ENCODE measurements at regions not wholly inside any gene's neighbourhood (a gene's known extent, or its start where the extent isn't known, plus 50 kb on each side); places are given as distances from the start of the nearest gene placed in this dataset.
"Not testable (repeated sequence)": the region's sequence is repeated elsewhere in the genome, so short reads cannot be mapped to it uniquely, and the experiment has no call there.

DNA sequence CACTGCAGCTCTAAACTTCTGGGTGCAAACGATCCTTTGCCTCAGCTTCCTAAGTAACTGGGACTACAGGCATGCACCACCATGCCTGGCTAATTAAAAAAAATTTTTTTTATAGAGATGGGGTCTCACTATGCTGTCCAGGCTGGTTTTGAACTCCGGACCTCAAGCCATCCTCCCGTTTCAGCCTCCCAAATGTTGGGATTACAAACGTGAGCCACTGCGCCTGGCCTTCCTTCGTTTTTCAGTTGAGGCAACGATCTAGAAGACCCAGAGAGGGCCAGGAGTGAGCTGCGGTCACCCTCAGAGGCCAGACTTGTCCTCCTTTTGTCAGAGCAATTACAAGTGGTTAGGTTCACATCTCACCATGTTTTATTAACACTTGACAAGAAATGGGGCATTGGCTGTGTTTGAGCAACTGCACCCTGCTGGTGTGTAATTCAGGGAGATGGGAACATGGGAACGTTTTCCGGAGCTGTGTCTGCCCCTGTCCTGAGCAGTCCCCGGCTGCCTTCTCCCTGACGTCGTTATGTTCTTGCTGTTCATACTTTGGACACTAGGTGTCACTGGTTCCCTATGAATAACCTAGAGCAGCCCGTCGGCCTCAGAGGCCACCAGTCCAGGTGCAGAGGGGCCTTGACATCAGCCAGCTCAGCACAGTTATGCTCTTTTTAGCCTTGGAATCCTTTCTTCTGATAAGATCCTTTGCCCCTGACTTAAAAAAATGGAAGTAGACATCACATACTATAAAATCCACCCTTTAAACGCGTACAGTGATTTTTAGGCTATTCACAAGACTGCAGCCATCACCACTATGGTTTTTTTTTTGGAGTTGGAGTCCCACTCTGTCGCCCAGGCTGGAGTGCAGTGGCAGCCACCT lies 375.0 kb downstream of the TYW1 start:
- no peak overlapping the region for H3K4me2 ChIP-seq (ENCODE audit: low read length)
- Mint-ChIP-seq H3K27me3 (ENCODE audit: low read depth, unreplicated experiment) (peaks cover 41% of the 10 kb centered on the region), H3K9me3 (ENCODE audit: unreplicated experiment) (peaks cover 13% of the 10 kb centered on the region), H3K27ac (ENCODE audit: unreplicated experiment) (no peak overlapping the region), H3K4me1 (ENCODE audit: low read depth, unreplicated experiment) (no peaks in the 10 kb centered on the region), H3K36me3 (ENCODE audit: low read depth, unreplicated experiment) (no peaks in the 10 kb centered on the region), H3K4me3 (ENCODE audit: unreplicated experiment) (no peak overlapping the region)
- no peaks in the 10 kb centered on the region for H3K27me3 ChIP-seq (ENCODE audit: insufficient read depth, low read length)
- H3K79me2 ChIP-seq (ENCODE audit: insufficient read depth, low read length): no peaks in the 10 kb centered on the region
- no peaks in the 10 kb centered on the region for H3K9me3 ChIP-seq (ENCODE audit: insufficient read depth, low read depth, low read length)
- H3K9ac ChIP-seq (ENCODE audit: low read length): no peak overlapping the region
- H3K36me3 ChIP-seq (ENCODE audit: insufficient read depth, low read length): no peaks in the 10 kb centered on the region
- no peaks in the 10 kb centered on the region for H3K4me1 ChIP-seq (ENCODE audit: insufficient read depth, low read length)
- DNase-seq (ENCODE audit: low read depth): peak; percentile 20
- no peaks in the 10 kb centered on the region for H4K20me1 ChIP-seq (ENCODE audit: insufficient read depth, low read length)
- H3K27ac ChIP-seq (ENCODE audit: low read depth, low read length): no peak overlapping the region
- H2AFZ ChIP-seq (ENCODE audit: low read depth, low read length): no peak overlapping the region
- H3K4me3 ChIP-seq (ENCODE audit: insufficient read depth, low read depth, low read length): no peak overlapping the region
- FAIRE-seq: peak; percentile 71
- TF ChIP-seq EZH2 (IDR thresholded peaks at IDR 0.05; ENCODE audit: insufficient read depth, low read length): no peak
- TF ChIP-seq, protein P1, sequence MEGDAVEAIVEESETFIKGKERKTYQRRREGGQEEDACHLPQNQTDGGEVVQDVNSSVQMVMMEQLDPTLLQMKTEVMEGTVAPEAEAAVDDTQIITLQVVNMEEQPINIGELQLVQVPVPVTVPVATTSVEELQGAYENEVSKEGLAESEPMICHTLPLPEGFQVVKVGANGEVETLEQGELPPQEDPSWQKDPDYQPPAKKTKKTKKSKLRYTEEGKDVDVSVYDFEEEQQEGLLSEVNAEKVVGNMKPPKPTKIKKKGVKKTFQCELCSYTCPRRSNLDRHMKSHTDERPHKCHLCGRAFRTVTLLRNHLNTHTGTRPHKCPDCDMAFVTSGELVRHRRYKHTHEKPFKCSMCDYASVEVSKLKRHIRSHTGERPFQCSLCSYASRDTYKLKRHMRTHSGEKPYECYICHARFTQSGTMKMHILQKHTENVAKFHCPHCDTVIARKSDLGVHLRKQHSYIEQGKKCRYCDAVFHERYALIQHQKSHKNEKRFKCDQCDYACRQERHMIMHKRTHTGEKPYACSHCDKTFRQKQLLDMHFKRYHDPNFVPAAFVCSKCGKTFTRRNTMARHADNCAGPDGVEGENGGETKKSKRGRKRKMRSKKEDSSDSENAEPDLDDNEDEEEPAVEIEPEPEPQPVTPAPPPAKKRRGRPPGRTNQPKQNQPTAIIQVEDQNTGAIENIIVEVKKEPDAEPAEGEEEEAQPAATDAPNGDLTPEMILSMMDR (IDR thresholded peaks at IDR 0.05; ENCODE audit: insufficient read depth, low read depth, low read length): peak; percentile 72

DNA sequence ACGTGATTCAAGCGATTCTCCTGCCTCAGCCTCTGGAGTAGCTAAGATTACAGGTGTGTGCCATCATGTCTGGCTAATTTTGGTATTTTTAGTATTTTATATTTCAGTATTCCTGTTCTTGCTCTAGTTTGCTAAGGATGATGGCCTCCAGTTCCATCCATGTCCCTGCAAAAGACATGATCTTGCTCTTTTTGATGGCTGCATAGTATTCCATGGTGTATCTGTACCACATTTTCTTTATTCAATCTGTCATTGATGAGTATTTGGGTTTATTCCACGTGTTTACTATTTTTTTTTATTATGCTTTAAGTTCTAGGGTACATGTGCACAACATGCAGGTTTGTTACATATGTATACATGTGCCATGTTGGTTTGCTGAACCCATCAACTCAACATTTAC lies 376.8 kb downstream of the TYW1 start:
- not testable (repeated sequence) for H3K9ac ChIP-seq (ENCODE audit: low read length); H3K4me3 ChIP-seq (ENCODE audit: insufficient read depth, low read depth, low read length); H3K36me3 ChIP-seq (ENCODE audit: insufficient read depth, low read length); H3K27ac ChIP-seq (ENCODE audit: low read depth, low read length); H3K4me1 Mint-ChIP-seq (ENCODE audit: low read depth, unreplicated experiment); H3K27me3 ChIP-seq (ENCODE audit: insufficient read depth, low read length); H4K20me1 ChIP-seq (ENCODE audit: insufficient read depth, low read length); H2AFZ ChIP-seq (ENCODE audit: low read depth, low read length); H3K4me1 ChIP-seq (ENCODE audit: insufficient read depth, low read length); H3K4me3 Mint-ChIP-seq (ENCODE audit: unreplicated experiment); FAIRE-seq; H3K79me2 ChIP-seq (ENCODE audit: insufficient read depth, low read length); H3K4me2 ChIP-seq (ENCODE audit: low read length); H3K9me3 ChIP-seq (ENCODE audit: insufficient read depth, low read depth, low read length); H3K9me3 Mint-ChIP-seq (ENCODE audit: unreplicated experiment); H3K27ac Mint-ChIP-seq (ENCODE audit: unreplicated experiment); DNase-seq (ENCODE audit: low read depth); H3K36me3 Mint-ChIP-seq (ENCODE audit: low read depth, unreplicated experiment)
- H3K27me3 Mint-ChIP-seq (ENCODE audit: low read depth, unreplicated experiment): peaks cover 29% of the 10 kb centered on the region

DNA sequence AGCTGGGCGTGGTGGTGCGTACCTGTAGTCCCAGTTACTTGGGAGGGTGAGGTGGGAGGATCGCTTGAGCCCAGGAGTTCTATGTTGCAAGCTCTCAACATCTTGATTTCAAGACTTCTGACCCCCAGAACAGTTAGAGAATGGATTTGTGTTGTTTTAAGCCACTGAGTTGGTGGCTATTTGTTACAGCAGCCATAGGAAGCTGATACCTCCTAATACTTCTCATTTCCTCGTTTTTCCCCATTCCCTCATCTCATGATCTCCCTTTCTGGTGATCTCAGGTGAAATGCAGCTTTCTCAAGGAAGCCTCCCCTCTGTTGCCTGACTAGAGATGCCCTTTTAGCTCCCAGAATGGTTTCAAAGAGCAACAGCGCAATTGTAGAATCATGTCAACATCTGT lies 378.8 kb downstream of the TYW1 start:
- no peaks in the 10 kb centered on the region for H3K4me1 Mint-ChIP-seq (ENCODE audit: low read depth, unreplicated experiment)
- Histone ChIP-seq H3K27ac (ENCODE audit: low read depth, low read length) (no peak overlapping the region), H3K4me3 (ENCODE audit: insufficient read depth, low read depth, low read length) (no peak overlapping the region), H3K9ac (ENCODE audit: low read length) (no peak overlapping the region), H4K20me1 (ENCODE audit: insufficient read depth, low read length) (no peaks in the 10 kb centered on the region), H3K4me1 (ENCODE audit: insufficient read depth, low read length) (no peaks in the 10 kb centered on the region), H3K36me3 (ENCODE audit: insufficient read depth, low read length) (no peaks in the 10 kb centered on the region), H3K9me3 (ENCODE audit: insufficient read depth, low read depth, low read length) (no peaks in the 10 kb centered on the region), H2AFZ (ENCODE audit: low read depth, low read length) (no peak overlapping the region), H3K27me3 (ENCODE audit: insufficient read depth, low read length) (no peaks in the 10 kb centered on the region), H3K4me2 (ENCODE audit: low read length) (no peak overlapping the region), H3K79me2 (ENCODE audit: insufficient read depth, low read length) (no peaks in the 10 kb centered on the region)
- H3K27ac Mint-ChIP-seq (ENCODE audit: unreplicated experiment): no peak overlapping the region
- TF ChIP-seq, protein P1 (IDR thresholded peaks at IDR 0.05; ENCODE audit: insufficient read depth, low read depth, low read length): no peak
- TF ChIP-seq EZH2 (IDR thresholded peaks at IDR 0.05; ENCODE audit: insufficient read depth, low read length): no peak
- no peaks in the 10 kb centered on the region for H3K36me3 Mint-ChIP-seq (ENCODE audit: low read depth, unreplicated experiment)
- peaks cover 9% of the 10 kb centered on the region for H3K9me3 Mint-ChIP-seq (ENCODE audit: unreplicated experiment)
- no peak for DNase-seq (ENCODE audit: low read depth)
- FAIRE-seq: no peak
- no peak overlapping the region for H3K4me3 Mint-ChIP-seq (ENCODE audit: unreplicated experiment)
- peaks cover 18% of the 10 kb centered on the region for H3K27me3 Mint-ChIP-seq (ENCODE audit: low read depth, unreplicated experiment)

All from astrocyte (in vitro differentiated cells and primary cell).